Liver (tissue), 3 donors: ENCODE measurements at regions not wholly inside any gene's neighbourhood (a gene's known extent, or its start where the extent isn't known, plus 50 kb on each side); places are given as distances from the start of the nearest gene placed in this dataset.

Source experiments
- GABPA ChIP-seq, 2 donors: IDR thresholded peaks in 1 of 2; conservative IDR thresholded peaks in 1 of 2; 2 replicates each; pipeline ENCODE4 v1.6.1; 2016; ENCODE audit warnings: antibody characterized with exemption in 2 of 2, mild to moderate bottlenecking in 1 of 2, moderate library complexity in 1 of 2
- SP1 ChIP-seq: IDR thresholded peaks from 2 replicates; pipeline ENCODE4 v1.6.1; 2018; ENCODE audit warnings: antibody characterized with exemption, mild to moderate bottlenecking
- TF ChIP-seq, protein P1 (sequence below): IDR thresholded peaks from 2 replicates; pipeline ENCODE4 v1.6.1; 2016; ENCODE audit warnings: antibody characterized with exemption
- TF ChIP-seq, protein P2 (sequence below): fragments of 150-350 bp; IDR thresholded peaks from 2 replicates; pipeline ENCODE4 v1.5.1; 2017; ENCODE audit warnings: improper control_type of control experiment, low read depth, low read length; ENCODE audit not compliant: missing input control
- TF ChIP-seq, protein P3 (sequence below): IDR thresholded peaks from 2 replicates; pipeline ENCODE4 v1.6.1; 2016; ENCODE audit warnings: antibody characterized with exemption, mild to moderate bottlenecking
- TF ChIP-seq, protein P4 (sequence below): IDR thresholded peaks from 2 replicates; pipeline ENCODE4 v1.6.1; 2016; ENCODE audit warnings: antibody characterized with exemption
- donor health status: healthy.
- donor health status: healthy.

DNA sequence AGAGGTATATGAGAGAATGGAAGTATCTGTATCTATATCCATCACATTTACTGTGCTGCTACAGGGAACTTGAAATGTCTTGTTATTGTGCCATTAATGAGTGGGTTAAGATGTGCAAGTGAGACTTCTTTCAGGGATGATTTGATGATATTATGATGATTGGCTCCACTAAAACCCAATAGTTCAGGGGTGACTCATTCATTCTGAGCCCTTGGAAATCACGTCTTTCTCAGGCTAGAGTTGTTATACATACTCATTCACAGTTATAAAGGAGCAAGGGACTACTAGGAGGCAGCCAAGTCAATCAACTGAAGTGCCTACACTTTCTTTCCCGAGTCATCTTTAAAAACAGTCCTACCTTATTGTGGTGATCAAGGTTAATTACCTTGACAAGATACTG lies 1109.8 kb upstream of the B3GALT2 start:
- TF ChIP-seq, protein P1, sequence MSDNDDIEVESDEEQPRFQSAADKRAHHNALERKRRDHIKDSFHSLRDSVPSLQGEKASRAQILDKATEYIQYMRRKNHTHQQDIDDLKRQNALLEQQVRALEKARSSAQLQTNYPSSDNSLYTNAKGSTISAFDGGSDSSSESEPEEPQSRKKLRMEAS: no peak
- no peak for TF ChIP-seq GABPA (IDR thresholded peaks at IDR 0.05 in 1 of 2, conservative IDR thresholded peaks at IDR 0.05 in 1 of 2)
- no peak for TF ChIP-seq SP1
- TF ChIP-seq, protein P2, sequence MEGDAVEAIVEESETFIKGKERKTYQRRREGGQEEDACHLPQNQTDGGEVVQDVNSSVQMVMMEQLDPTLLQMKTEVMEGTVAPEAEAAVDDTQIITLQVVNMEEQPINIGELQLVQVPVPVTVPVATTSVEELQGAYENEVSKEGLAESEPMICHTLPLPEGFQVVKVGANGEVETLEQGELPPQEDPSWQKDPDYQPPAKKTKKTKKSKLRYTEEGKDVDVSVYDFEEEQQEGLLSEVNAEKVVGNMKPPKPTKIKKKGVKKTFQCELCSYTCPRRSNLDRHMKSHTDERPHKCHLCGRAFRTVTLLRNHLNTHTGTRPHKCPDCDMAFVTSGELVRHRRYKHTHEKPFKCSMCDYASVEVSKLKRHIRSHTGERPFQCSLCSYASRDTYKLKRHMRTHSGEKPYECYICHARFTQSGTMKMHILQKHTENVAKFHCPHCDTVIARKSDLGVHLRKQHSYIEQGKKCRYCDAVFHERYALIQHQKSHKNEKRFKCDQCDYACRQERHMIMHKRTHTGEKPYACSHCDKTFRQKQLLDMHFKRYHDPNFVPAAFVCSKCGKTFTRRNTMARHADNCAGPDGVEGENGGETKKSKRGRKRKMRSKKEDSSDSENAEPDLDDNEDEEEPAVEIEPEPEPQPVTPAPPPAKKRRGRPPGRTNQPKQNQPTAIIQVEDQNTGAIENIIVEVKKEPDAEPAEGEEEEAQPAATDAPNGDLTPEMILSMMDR: no peak
- TF ChIP-seq, protein P3, sequence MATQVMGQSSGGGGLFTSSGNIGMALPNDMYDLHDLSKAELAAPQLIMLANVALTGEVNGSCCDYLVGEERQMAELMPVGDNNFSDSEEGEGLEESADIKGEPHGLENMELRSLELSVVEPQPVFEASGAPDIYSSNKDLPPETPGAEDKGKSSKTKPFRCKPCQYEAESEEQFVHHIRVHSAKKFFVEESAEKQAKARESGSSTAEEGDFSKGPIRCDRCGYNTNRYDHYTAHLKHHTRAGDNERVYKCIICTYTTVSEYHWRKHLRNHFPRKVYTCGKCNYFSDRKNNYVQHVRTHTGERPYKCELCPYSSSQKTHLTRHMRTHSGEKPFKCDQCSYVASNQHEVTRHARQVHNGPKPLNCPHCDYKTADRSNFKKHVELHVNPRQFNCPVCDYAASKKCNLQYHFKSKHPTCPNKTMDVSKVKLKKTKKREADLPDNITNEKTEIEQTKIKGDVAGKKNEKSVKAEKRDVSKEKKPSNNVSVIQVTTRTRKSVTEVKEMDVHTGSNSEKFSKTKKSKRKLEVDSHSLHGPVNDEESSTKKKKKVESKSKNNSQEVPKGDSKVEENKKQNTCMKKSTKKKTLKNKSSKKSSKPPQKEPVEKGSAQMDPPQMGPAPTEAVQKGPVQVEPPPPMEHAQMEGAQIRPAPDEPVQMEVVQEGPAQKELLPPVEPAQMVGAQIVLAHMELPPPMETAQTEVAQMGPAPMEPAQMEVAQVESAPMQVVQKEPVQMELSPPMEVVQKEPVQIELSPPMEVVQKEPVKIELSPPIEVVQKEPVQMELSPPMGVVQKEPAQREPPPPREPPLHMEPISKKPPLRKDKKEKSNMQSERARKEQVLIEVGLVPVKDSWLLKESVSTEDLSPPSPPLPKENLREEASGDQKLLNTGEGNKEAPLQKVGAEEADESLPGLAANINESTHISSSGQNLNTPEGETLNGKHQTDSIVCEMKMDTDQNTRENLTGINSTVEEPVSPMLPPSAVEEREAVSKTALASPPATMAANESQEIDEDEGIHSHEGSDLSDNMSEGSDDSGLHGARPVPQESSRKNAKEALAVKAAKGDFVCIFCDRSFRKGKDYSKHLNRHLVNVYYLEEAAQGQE: no peak
- TF ChIP-seq, protein P4, sequence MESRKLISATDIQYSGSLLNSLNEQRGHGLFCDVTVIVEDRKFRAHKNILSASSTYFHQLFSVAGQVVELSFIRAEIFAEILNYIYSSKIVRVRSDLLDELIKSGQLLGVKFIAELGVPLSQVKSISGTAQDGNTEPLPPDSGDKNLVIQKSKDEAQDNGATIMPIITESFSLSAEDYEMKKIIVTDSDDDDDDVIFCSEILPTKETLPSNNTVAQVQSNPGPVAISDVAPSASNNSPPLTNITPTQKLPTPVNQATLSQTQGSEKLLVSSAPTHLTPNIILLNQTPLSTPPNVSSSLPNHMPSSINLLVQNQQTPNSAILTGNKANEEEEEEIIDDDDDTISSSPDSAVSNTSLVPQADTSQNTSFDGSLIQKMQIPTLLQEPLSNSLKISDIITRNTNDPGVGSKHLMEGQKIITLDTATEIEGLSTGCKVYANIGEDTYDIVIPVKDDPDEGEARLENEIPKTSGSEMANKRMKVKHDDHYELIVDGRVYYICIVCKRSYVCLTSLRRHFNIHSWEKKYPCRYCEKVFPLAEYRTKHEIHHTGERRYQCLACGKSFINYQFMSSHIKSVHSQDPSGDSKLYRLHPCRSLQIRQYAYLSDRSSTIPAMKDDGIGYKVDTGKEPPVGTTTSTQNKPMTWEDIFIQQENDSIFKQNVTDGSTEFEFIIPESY: no peak
